K562 (cell line): ENCODE measurements at regions not wholly inside any gene's neighbourhood (a gene's known extent, or its start where the extent isn't known, plus 50 kb on each side); places are given as distances from the start of the nearest gene placed in this dataset.

Experiments used
- BCOR ChIP-seq: fragments of 450-650 bp; IDR thresholded peaks from 2 replicates; pipeline ENCODE4 v1.6.1; 2016
- ETS2 ChIP-seq: IDR thresholded peaks from 2 replicates; pipeline ENCODE4 v1.6.1; 2016; ENCODE audit warnings: borderline replicate concordance, missing genetic modification characterization, mild to moderate bottlenecking, moderate library complexity, missing compliant biosample characterization; ENCODE audit not compliant: poor library complexity, severe bottlenecking
- FUS ChIP-seq: fragments of 200-400 bp; formaldehyde crosslinking; optimal IDR thresholded peaks from 2 replicates; pipeline ENCODE3; 2017; ENCODE audit warnings: low read depth, low read length
- HMBOX1 ChIP-seq: sonication (generic); IDR thresholded peaks from 2 replicates; pipeline ENCODE4 v1.6.1; 2016
- HMGN3 ChIP-seq: IDR thresholded peaks from 2 replicates; pipeline ENCODE4 v1.6.1; 2011; ENCODE audit warnings: borderline replicate concordance, low read depth, mild to moderate bottlenecking, mixed read lengths, low read length; ENCODE audit not compliant: insufficient read length; ENCODE audit errors: extremely low read depth
- NCOA4 ChIP-seq: fragments of 450-650 bp; IDR thresholded peaks from 2 replicates; pipeline ENCODE4 v1.6.1; 2018; ENCODE audit warnings: mild to moderate bottlenecking; ENCODE audit not compliant: partially characterized antibody
- PTBP1 ChIP-seq: fragments of 200-400 bp; formaldehyde crosslinking; IDR thresholded peaks from 2 replicates; pipeline ENCODE4 v1.6.1; 2017; ENCODE audit warnings: low read depth, low read length
- ZFP36 ChIP-seq: fragments of 150-350 bp; IDR thresholded peaks from 2 replicates; pipeline ENCODE4 v1.6.1; 2018; ENCODE audit warnings: low read length, low read depth; ENCODE audit not compliant: partially characterized antibody
- ZNF232 ChIP-seq: sonication (generic); formaldehyde crosslinking; IDR thresholded peaks from 2 replicates; pipeline ENCODE4 v1.8.0; 2022; ENCODE audit warnings: mild to moderate bottlenecking, missing genetic modification reagents
- ZNF785 ChIP-seq: fragments of 250-450 bp; sonication (Bioruptor Pico); IDR thresholded peaks from 2 replicates; pipeline ENCODE4 v1.4.0; 2020; ENCODE audit warnings: mild to moderate bottlenecking

GRCh38 chr1:25064465-25065240 is 134.6 kb upstream of the RUNX3 start (continued):
- TF ChIP-seq HMGN3 (no peak), FUS (no peak), ZNF785 (no peak), HMBOX1 (no peak), NCOA4 (no peak), BCOR (no peak), ZNF232 (CRISPR knock-in tag) (0 out of 2 replicates have a peak, but pooled peaks have one; percentile 33), ZFP36 (peak; percentile 23), ETS2 (no peak), PTBP1 (no peak)
